SK-N-MC (cell line): ENCODE measurements at regions not wholly inside any gene's neighbourhood (a gene's known extent, or its start where the extent isn't known, plus 50 kb on each side); places are given as distances from the start of the nearest gene placed in this dataset.

Experiments
- EZH2 ChIP-seq: fragments of 200-600 bp; sonication (generic); IDR thresholded peaks from one replicate; pipeline ENCODE4 v1.6.1; 2017; ENCODE audit warnings: antibody characterized with exemption
- FOXP2 ChIP-seq: optimal IDR thresholded peaks from 2 replicates; pipeline ENCODE3; 2011; ENCODE audit warnings: mild to moderate bottlenecking, moderate library complexity; ENCODE audit not compliant: insufficient read depth; ENCODE audit errors: extremely low read length, control extremely low read depth
- POLR2AphosphoS5 ChIP-seq: IDR thresholded peaks from 2 replicates; pipeline ENCODE4 v1.6.1; 2012; ENCODE audit warnings: mild to moderate bottlenecking, low read depth, low read length, borderline replicate concordance

GRCh38 chr6:25053875-25054371 lies 118.2 kb upstream of the RIPOR2 start:
- TF ChIP-seq EZH2 (no peak), POLR2AphosphoS5 (no peak), FOXP2 (no peak)
